Stimulated activated naive B cell treated with anti-CD40 and anti-IgM and Interleukin-4, amounts not matched to agents 10 μg/mL and 1 μg/mL and 100 μg/mL, for 72 hours (primary cell): ENCODE measurements at regions not wholly inside any gene's neighbourhood (a gene's known extent, or its start where the extent isn't known, plus 50 kb on each side); places are given as distances from the start of the nearest gene placed in this dataset.
"Not testable (repeated sequence)": the region's sequence is repeated elsewhere in the genome, so short reads cannot be mapped to it uniquely, and the experiment has no call there.

Experiments used
- ATAC-seq, 2 donors: fragments of 150-1000 bp; cut with Tn5 transposase; replicated peaks; 2 replicates each; pipeline ENCODE4 v1.10.0; 2021; ENCODE audit warnings: moderate library complexity in 1 of 2
- DNase-seq: peaks from one replicate; pipeline ENCODE4 v3.0.0; 2021
- H3K27ac Mint-ChIP-seq: one replicate; pipeline ENCODE4 v1.8.0; 2022; ENCODE audit warnings: mild to moderate bottlenecking, mixed read lengths
- H3K27me3 Mint-ChIP-seq, 2 donors: one replicate each; pipeline ENCODE4 v1.8.0; 2022; ENCODE audit warnings: mixed read lengths in 2 of 2
- H3K36me3 Mint-ChIP-seq, 2 donors: one replicate each; pipeline ENCODE4 v1.8.0; 2022; ENCODE audit warnings: mixed read lengths in 2 of 2, mild to moderate bottlenecking in 1 of 2
- H3K4me1 Mint-ChIP-seq, 2 donors: one replicate each; pipeline ENCODE4 v1.8.0; 2022; ENCODE audit warnings: mixed read lengths in 2 of 2, mild to moderate bottlenecking in 1 of 2
- H3K4me3 Mint-ChIP-seq, 2 donors: one replicate each; pipeline ENCODE4 v1.8.0; 2022; ENCODE audit warnings: mild to moderate bottlenecking in 2 of 2, mixed read lengths in 2 of 2, moderate library complexity in 1 of 2
- H3K9me3 Mint-ChIP-seq, 2 donors: one replicate each; pipeline ENCODE4 v1.8.0; 2022; ENCODE audit warnings: mixed read lengths in 2 of 2, mild to moderate bottlenecking in 1 of 2

- Mint-ChIP-seq H3K27me3 (peaks cover 0 to 9% of the 10 kb centered on the region in 2 donors), H3K4me3 (no peak overlapping the region), H3K9me3 (peaks cover 8 to 18% of the 10 kb centered on the region in 2 donors), H3K27ac (no peak overlapping the region), H3K36me3 (no peaks in the 10 kb centered on the region), H3K4me1 (no peaks in the 10 kb centered on the region)
- DNase-seq (no peak), ATAC-seq (no peak)
Observed at GRCh38 chr3:110667216-110667615, 404.4 kb upstream of the NECTIN3 start.

DNA sequence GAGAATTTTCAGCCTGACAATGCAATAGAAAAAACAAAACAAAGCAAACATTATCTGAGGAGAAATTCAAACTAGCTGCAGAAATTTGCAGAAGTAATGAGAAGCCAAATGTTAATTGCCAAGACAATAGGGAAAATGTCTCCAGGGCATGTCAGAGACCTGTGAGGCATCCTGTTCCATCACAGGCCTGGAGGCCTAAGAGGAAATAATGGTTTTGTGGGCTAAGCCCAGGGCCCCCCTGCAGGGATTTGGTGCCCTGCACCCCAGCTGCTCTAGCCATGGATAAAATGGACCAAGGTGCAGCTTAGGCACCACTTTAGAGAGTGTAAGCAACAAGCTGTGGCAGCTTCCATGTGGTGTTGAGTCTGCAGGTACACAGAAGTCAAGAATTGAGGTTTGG, 401.2 kb upstream of the NECTIN3 start:
- no peaks in the 10 kb centered on the region for H3K36me3 Mint-ChIP-seq
- no peak for ATAC-seq

DNA sequence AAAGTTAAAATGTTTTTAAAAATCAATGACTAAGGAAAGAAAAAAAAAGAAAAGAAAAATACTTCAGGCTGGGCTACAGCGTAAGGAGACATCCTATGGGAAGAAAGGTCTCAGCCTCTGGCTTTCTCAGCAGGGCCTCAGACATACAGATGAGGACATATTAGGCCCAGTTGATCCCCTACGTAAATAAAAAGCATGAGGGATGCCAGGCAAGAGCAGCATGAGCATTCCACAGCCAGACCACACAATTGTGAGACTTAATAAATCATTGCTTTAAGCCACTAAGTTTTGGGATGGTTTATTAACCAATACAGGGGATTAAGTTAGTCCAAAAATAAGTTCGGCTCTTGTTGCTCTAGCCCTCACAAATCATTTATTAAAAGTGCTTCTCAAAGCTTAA, 394.1 kb upstream of the NECTIN3 start:
- no peak for ATAC-seq
- no peak for DNase-seq
- no peaks in the 10 kb centered on the region for H3K27me3 Mint-ChIP-seq
- no peak overlapping the region for H3K27ac Mint-ChIP-seq
- H3K9me3 Mint-ChIP-seq: peaks cover 0 to 5% of the 10 kb centered on the region in 2 donors
- no peaks in the 10 kb centered on the region for H3K36me3 Mint-ChIP-seq
- H3K4me1 Mint-ChIP-seq: no peaks in the 10 kb centered on the region
- no peak overlapping the region for H3K4me3 Mint-ChIP-seq

More for the DNA sequence above, 401.2 kb upstream of the NECTIN3 start:
- DNase-seq: no peak
- no peaks in the 10 kb centered on the region for H3K4me1 Mint-ChIP-seq
- peaks cover 6 to 19% of the 10 kb centered on the region in 2 donors for H3K9me3 Mint-ChIP-seq
- H3K27ac Mint-ChIP-seq: no peak overlapping the region
- H3K4me3 Mint-ChIP-seq: no peak overlapping the region
- peaks cover 0 to 3% of the 10 kb centered on the region in 2 donors for H3K27me3 Mint-ChIP-seq

DNA sequence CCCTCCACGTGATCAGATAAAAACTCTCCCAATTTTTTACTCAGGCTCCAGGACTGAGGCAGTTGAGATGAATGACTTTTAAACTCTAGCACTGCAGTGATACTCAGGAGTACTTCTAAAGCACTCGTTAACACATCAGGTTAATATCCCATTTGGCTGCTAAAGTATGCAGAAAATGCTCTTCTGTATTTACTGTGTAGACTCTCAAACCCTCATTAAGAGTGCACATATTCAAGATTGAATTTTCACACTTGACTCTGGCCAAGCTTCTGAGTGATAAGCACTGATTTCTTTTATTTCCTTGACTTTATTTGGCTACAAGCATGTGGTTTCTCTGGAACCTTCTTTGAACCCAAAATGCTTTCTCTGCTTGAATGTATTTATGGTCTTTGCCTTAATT, 392.3 kb upstream of the NECTIN3 start:
- ATAC-seq: no peak
- no peaks in the 10 kb centered on the region for H3K36me3 Mint-ChIP-seq

DNA sequence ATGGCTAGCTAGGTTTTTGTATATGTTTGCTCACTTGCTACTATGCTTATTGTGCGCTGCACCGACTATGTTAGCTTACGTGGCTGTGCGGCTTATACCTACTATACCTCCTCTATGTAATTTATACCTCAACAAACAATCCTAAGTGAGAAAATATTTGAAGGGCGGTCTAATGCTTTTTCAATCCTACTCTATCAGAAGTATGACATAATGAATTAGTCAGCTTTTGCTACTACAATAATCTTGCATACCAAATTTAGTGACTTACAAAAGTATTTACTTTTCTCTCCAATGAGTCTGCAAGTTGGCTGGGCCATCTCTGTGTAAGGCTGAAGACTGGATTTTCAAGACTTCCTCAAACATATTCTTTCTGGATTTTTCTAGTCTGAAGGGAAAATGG, 391.2 kb upstream of the NECTIN3 start:
- DNase-seq: no peak
- ATAC-seq: no peak

More for the DNA sequence above, 392.3 kb upstream of the NECTIN3 start:
- Mint-ChIP-seq H3K4me1 (no peaks in the 10 kb centered on the region), H3K27ac (no peak overlapping the region), H3K9me3 (no peaks in the 10 kb centered on the region), H3K27me3 (no peaks in the 10 kb centered on the region), H3K4me3 (no peak overlapping the region)
- no peak for DNase-seq

GRCh38 chr3:110684466-110684865, 387.1 kb upstream of the NECTIN3 start:
- Mint-ChIP-seq H3K4me3 (no peak overlapping the region), H3K27ac (no peak overlapping the region)
- no peak for ATAC-seq

More for the DNA sequence above, 391.2 kb upstream of the NECTIN3 start:
- no peaks in the 10 kb centered on the region for H3K9me3 Mint-ChIP-seq
- no peaks in the 10 kb centered on the region for H3K36me3 Mint-ChIP-seq
- no peaks in the 10 kb centered on the region for H3K4me1 Mint-ChIP-seq
- no peaks in the 10 kb centered on the region for H3K27me3 Mint-ChIP-seq
- no peak overlapping the region for H3K27ac Mint-ChIP-seq
- no peak overlapping the region for H3K4me3 Mint-ChIP-seq

GRCh38 chr3:110685630-110686029, 386.0 kb upstream of the NECTIN3 start:
- ATAC-seq (no peak), DNase-seq (no peak)
- Mint-ChIP-seq H3K4me3 (no peak overlapping the region), H3K27me3 (no peaks in the 10 kb centered on the region), H3K4me1 (no peaks in the 10 kb centered on the region), H3K27ac (no peak overlapping the region), H3K9me3 (no peaks in the 10 kb centered on the region), H3K36me3 (no peaks in the 10 kb centered on the region)

More at GRCh38 chr3:110684466-110684865, 387.1 kb upstream of the NECTIN3 start:
- no peaks in the 10 kb centered on the region for H3K27me3 Mint-ChIP-seq
- H3K36me3 Mint-ChIP-seq: no peaks in the 10 kb centered on the region
- DNase-seq: no peak
- no peaks in the 10 kb centered on the region for H3K4me1 Mint-ChIP-seq
- H3K9me3 Mint-ChIP-seq: no peaks in the 10 kb centered on the region

DNA sequence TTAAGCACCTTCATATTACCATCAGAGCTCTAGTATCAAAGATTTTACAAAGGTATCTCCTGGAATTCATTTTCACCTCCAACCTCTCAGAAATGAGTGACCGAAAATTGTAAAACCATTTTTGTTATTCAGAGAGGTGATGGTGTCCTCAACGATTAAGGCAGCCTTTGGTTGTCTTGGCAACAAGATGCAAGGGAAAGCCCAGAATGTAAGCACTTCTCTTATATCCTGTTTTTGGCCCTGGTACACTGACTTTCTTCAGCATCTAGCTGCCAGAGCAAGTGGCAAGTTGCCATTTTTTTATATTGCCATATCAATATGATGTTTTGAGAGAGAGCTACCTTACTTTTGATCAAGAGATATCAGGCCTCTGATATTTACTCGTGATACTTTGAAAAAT, 384.9 kb upstream of the NECTIN3 start:
- DNase-seq: no peak
- no peaks in the 10 kb centered on the region for H3K36me3 Mint-ChIP-seq
- no peak overlapping the region for H3K4me3 Mint-ChIP-seq
- H3K27me3 Mint-ChIP-seq: no peaks in the 10 kb centered on the region
- no peaks in the 10 kb centered on the region for H3K9me3 Mint-ChIP-seq
- ATAC-seq: no peak
- H3K4me1 Mint-ChIP-seq: no peaks in the 10 kb centered on the region
- no peak overlapping the region for H3K27ac Mint-ChIP-seq

- Mint-ChIP-seq H3K36me3 (no peaks in the 10 kb centered on the region), H3K4me3 (no peak overlapping the region), H3K9me3 (no peaks in the 10 kb centered on the region), H3K27me3 (no peaks in the 10 kb centered on the region), H3K4me1 (no peaks in the 10 kb centered on the region), H3K27ac (no peak overlapping the region)
- ATAC-seq (no peak), DNase-seq (no peak)
Observed at GRCh38 chr3:110687138-110687537, 384.5 kb upstream of the NECTIN3 start.

GRCh38 chr3:110697961-110698360, 373.7 kb upstream of the NECTIN3 start:
- no peaks in the 10 kb centered on the region for H3K4me1 Mint-ChIP-seq
- H3K27me3 Mint-ChIP-seq: no peaks in the 10 kb centered on the region
- H3K9me3 Mint-ChIP-seq: peaks cover 2 to 3% of the 10 kb centered on the region in 2 donors
- DNase-seq (no peak), ATAC-seq (no peak)
- no peak overlapping the region for H3K27ac Mint-ChIP-seq
- H3K36me3 Mint-ChIP-seq: no peaks in the 10 kb centered on the region
- no peak overlapping the region for H3K4me3 Mint-ChIP-seq

- H3K36me3 Mint-ChIP-seq, H3K4me3 Mint-ChIP-seq, H3K27ac Mint-ChIP-seq, DNase-seq, H3K4me1 Mint-ChIP-seq, H3K27me3 Mint-ChIP-seq, ATAC-seq: not testable (repeated sequence)
- H3K9me3 Mint-ChIP-seq: peaks cover 9 to 14% of the 10 kb centered on the region in 2 donors
Observed at GRCh38 chr3:110704332-110704731, 367.3 kb upstream of the NECTIN3 start.

DNA sequence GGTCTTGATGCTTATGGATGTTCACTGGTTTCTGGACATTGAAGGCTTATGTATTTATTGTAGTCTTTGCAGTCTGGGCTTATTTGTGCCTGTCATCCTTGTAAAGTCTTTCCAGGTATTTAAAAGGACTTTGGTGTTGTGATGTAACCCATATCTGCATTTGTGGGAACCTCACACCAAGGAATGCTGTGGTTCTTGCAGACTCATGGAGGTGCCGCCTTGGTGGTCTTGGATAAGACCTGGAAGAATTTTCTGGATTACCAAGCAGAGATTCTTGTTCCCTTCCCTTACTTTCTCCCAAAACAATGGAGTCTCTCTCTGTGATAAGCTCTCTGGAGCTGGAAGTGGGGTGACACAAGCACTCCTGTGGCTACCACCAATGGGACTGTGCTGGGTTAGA, 363.5 kb upstream of the NECTIN3 start:
- no peaks in the 10 kb centered on the region for H3K4me1 Mint-ChIP-seq
- peaks cover 7 to 11% of the 10 kb centered on the region in 2 donors for H3K9me3 Mint-ChIP-seq
- no peak overlapping the region for H3K27ac Mint-ChIP-seq
- DNase-seq: no peak
- no peaks in the 10 kb centered on the region for H3K27me3 Mint-ChIP-seq
- ATAC-seq: no peak
- H3K36me3 Mint-ChIP-seq: no peaks in the 10 kb centered on the region
- H3K4me3 Mint-ChIP-seq: no peak overlapping the region

GRCh38 chr3:110710156-110710555, 361.5 kb upstream of the NECTIN3 start:
- Mint-ChIP-seq H3K4me1 (no peaks in the 10 kb centered on the region), H3K27ac (no peak overlapping the region), H3K9me3 (peaks cover 1 to 11% of the 10 kb centered on the region in 2 donors), H3K27me3 (no peaks in the 10 kb centered on the region), H3K4me3 (no peak overlapping the region), H3K36me3 (no peaks in the 10 kb centered on the region)
- DNase-seq (no peak), ATAC-seq (no peak)

DNA sequence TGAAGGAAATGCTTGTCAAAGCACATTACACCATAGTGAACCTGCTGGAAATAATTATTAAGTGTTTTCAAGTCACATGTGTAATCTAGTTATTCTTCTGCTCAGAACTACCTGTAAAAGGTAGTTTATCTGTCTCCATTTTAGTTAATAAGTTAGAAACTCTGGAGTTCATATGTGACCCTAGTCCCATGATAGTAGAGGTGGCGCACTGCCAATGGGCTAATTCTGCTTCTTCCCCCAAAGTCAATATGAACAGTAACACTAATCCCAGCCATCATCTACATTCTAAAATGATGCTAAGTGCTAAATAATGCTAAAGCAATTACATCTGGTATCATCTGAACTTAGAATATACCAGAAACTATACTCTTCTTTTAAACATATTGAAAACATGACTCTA, 361.0 kb upstream of the NECTIN3 start:
- Mint-ChIP-seq H3K27ac (no peak overlapping the region), H3K27me3 (no peaks in the 10 kb centered on the region), H3K4me1 (no peaks in the 10 kb centered on the region), H3K4me3 (no peak overlapping the region), H3K36me3 (no peaks in the 10 kb centered on the region), H3K9me3 (peaks cover 1 to 10% of the 10 kb centered on the region in 2 donors)
- no peak for ATAC-seq
- DNase-seq: no peak

GRCh38 chr3:110711130-110711832, 360.3 kb upstream of the NECTIN3 start:
- Mint-ChIP-seq H3K9me3 (peaks cover 1 to 6% of the 10 kb centered on the region in 2 donors), H3K36me3 (no peaks in the 10 kb centered on the region), H3K4me3 (no peak overlapping the region), H3K27ac (no peak overlapping the region), H3K4me1 (no peaks in the 10 kb centered on the region), H3K27me3 (no peaks in the 10 kb centered on the region)
- no peak for DNase-seq
- ATAC-seq: no peak
